Endothelial cell (in vitro differentiated cells): ENCODE measurements at regions not wholly inside any gene's neighbourhood (a gene's known extent, or its start where the extent isn't known, plus 50 kb on each side); places are given as distances from the start of the nearest gene placed in this dataset.
"Not testable (repeated sequence)": the region's sequence is repeated elsewhere in the genome, so short reads cannot be mapped to it uniquely, and the experiment has no call there.

Experiments used
- DNase-seq: peaks from one replicate; pipeline ENCODE4 v3.0.0; 2021; ENCODE audit warnings: low spot score
- H3K27ac Mint-ChIP-seq: one replicate; pipeline ENCODE4 v1.8.0; 2021; ENCODE audit warnings: mixed read lengths, inconsistent platforms; ENCODE audit not compliant: unreplicated experiment
- H3K27me3 Mint-ChIP-seq: one replicate; pipeline ENCODE4 v1.8.0; 2021; ENCODE audit warnings: mild to moderate bottlenecking, moderate library complexity, mixed read lengths, inconsistent platforms; ENCODE audit not compliant: unreplicated experiment
- H3K36me3 Mint-ChIP-seq: one replicate; pipeline ENCODE4 v1.8.0; 2021; ENCODE audit warnings: mild to moderate bottlenecking, low read depth, mixed read lengths, inconsistent platforms; ENCODE audit not compliant: unreplicated experiment
- H3K4me1 Mint-ChIP-seq: one replicate; pipeline ENCODE4 v1.8.0; 2021; ENCODE audit warnings: mild to moderate bottlenecking, mixed read lengths, inconsistent platforms; ENCODE audit not compliant: unreplicated experiment
- H3K4me3 Mint-ChIP-seq: one replicate; pipeline ENCODE4 v1.8.0; 2021; ENCODE audit warnings: mild to moderate bottlenecking, mixed read lengths, inconsistent platforms; ENCODE audit not compliant: unreplicated experiment
- H3K9me3 Mint-ChIP-seq: one replicate; pipeline ENCODE4 v1.8.0; 2021; ENCODE audit warnings: mixed read lengths, inconsistent platforms; ENCODE audit not compliant: unreplicated experiment
- TF ChIP-seq, protein P1 (sequence below): fragments of 200-600 bp; sonication (generic); IDR thresholded peaks from one replicate; pipeline ENCODE4 v1.5.0; 2021; ENCODE audit warnings: antibody characterized with exemption; ENCODE audit not compliant: unreplicated experiment

DNA sequence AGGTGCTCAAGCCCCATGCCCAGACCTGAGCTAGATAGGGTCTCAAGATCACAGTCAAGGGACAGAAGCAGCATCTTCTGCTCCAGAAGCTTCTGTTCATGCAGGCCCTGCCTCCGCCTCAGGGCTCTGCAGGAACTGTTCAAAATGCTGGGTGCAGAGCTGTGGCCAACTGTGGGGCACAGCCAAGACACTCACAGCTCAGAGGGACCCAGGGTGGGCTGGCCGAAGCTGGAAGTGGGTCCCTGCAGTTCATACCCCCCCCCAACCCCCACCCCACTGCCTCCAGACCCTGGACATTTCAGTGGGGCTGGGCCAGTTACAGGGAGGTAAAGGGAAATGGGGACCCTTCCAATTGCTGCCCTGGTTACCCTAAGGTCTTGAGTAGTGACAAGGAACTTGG is 129.0 kb downstream of the CRYBB2 start:
- H3K27ac Mint-ChIP-seq, result no peak overlapping the region
- peaks cover 35% of the 10 kb centered on the region for H3K36me3 Mint-ChIP-seq

DNA sequence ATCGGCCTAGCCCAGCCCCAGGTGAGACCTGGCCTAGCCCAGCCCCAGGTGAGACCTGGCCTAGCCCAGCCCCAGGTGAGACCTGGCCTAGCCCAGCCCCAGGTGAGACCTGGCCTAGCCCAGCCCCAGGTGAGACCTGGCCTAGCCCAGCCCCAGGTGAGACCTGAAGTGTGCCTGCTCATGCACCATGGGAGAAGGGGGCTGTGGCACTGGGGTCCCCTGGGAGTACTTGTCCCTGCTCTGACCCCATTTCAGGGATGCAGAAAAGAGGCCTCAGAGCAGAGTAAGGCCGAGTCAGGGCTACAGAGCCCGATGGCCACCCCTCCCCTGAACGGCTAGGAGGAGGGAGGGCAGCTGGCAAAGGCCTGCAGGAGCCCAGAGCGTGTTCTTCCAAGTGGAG is 129.6 kb downstream of the CRYBB2 start:
- H3K36me3 Mint-ChIP-seq, result peaks cover 35% of the 10 kb centered on the region
- not testable (repeated sequence) for H3K27me3 Mint-ChIP-seq, H3K4me1 Mint-ChIP-seq, H3K9me3 Mint-ChIP-seq, H3K27ac Mint-ChIP-seq, DNase-seq, H3K4me3 Mint-ChIP-seq

More for the DNA sequence above, 129.0 kb downstream of the CRYBB2 start:
- peaks cover 3% of the 10 kb centered on the region for H3K27me3 Mint-ChIP-seq
- TF ChIP-seq, protein P1, sequence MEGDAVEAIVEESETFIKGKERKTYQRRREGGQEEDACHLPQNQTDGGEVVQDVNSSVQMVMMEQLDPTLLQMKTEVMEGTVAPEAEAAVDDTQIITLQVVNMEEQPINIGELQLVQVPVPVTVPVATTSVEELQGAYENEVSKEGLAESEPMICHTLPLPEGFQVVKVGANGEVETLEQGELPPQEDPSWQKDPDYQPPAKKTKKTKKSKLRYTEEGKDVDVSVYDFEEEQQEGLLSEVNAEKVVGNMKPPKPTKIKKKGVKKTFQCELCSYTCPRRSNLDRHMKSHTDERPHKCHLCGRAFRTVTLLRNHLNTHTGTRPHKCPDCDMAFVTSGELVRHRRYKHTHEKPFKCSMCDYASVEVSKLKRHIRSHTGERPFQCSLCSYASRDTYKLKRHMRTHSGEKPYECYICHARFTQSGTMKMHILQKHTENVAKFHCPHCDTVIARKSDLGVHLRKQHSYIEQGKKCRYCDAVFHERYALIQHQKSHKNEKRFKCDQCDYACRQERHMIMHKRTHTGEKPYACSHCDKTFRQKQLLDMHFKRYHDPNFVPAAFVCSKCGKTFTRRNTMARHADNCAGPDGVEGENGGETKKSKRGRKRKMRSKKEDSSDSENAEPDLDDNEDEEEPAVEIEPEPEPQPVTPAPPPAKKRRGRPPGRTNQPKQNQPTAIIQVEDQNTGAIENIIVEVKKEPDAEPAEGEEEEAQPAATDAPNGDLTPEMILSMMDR, result no peak
- DNase-seq, result no peak
- H3K4me3 Mint-ChIP-seq, result no peak overlapping the region
- H3K9me3 Mint-ChIP-seq, result no peaks in the 10 kb centered on the region
- peaks cover 5% of the 10 kb centered on the region for H3K4me1 Mint-ChIP-seq

GRCh38 chr22:25350551-25350971 is 131.1 kb downstream of the CRYBB2 start:
- DNase-seq, result no peak
- Mint-ChIP-seq H3K4me3 (no peak overlapping the region), H3K27ac (no peak overlapping the region), H3K27me3 (peaks cover 3% of the 10 kb centered on the region), H3K4me1 (peaks cover 5% of the 10 kb centered on the region), H3K9me3 (no peaks in the 10 kb centered on the region), H3K36me3 (peaks cover 32% of the 10 kb centered on the region)
- TF ChIP-seq, protein P1, result no peak

DNA sequence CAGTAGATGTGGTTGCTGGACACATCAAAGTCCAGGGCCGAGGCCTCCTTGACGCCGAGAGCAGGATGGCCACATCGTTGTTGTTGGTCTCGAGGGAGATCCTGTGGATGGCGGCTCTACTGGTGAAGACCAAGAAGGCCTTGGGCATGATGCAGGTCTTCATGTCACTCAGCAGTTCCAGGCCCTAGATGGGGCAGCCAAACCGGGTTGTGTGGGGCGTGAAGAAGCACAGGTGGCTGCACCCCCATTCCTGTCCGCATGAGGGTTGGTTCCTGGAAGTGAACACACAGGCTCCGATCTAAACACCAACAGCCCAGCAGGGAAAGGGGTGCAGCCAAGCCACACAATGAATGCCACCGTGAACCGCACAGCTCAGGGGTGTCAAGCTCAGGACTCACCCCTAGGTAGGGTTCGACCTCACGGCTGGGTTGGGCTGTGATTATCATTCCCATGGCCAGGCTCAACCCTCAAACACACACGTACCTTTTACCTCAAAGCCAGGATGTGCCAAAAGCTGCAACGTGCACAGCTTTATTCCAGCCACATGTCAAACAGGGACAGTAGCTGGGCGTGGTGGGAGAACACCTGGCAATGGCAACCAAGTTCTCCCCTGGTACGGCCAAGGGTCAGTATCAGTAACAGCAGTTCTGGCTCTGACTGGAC is 132.3 kb downstream of the CRYBB2 start:
- Mint-ChIP-seq H3K4me3 (no peak overlapping the region), H3K27ac (no peak overlapping the region), H3K27me3 (peaks cover 4% of the 10 kb centered on the region), H3K9me3 (no peaks in the 10 kb centered on the region), H3K4me1 (peaks cover 5% of the 10 kb centered on the region), H3K36me3 (peaks cover 25% of the 10 kb centered on the region)
- DNase-seq, result no peak
- TF ChIP-seq, protein P1, result no peak

DNA sequence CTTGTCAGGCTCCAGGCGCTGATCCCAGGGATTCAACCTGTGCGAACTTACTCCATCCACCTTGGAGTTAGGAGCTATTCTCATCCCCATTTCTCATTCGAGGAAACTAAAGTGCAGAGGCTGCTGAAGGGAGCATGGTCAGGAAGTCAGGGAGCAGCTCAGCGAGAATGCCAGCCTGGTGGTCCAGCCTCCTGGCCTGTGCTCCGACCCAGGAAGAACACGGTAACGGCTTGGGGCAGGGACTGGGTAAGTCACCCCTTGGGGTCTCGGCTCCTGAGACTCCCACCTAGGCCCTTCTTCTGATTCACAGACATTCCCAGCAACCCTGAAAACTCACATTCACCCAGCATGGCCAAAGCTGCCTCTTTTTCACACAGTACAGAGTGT is 132.8 kb downstream of the CRYBB2 start:
- no peaks in the 10 kb centered on the region for H3K9me3 Mint-ChIP-seq
- H3K4me1 Mint-ChIP-seq, result peaks cover 5% of the 10 kb centered on the region
- H3K27ac Mint-ChIP-seq, result no peak overlapping the region
- TF ChIP-seq, protein P1, result no peak
- H3K27me3 Mint-ChIP-seq, result peaks cover 4% of the 10 kb centered on the region
- DNase-seq, result no peak
- no peak overlapping the region for H3K4me3 Mint-ChIP-seq
- peaks cover 28% of the 10 kb centered on the region for H3K36me3 Mint-ChIP-seq
